HEK293 (cell line): ENCODE measurements at regions not wholly inside any gene's neighbourhood (a gene's known extent, or its start where the extent isn't known, plus 50 kb on each side); places are given as distances from the start of the nearest gene placed in this dataset.

Experiments
- CTCF ChIA-PET: fragments of 350-600 bp; formaldehyde crosslinking; extraction: SDS; loops from one replicate; lab custom pipeline; 2021; ENCODE audit warnings: antibody characterized with exemption; lab: Yijun Ruan, JAX
- POLR2A ChIA-PET: fragments of 300-600 bp; formaldehyde crosslinking; extraction: SDS; loops from one replicate; lab custom pipeline; 2020; ENCODE audit warnings: antibody characterized with exemption, inconsistent platforms; lab: Yijun Ruan, JAX
- H3K27ac ChIP-seq: fragments of 200-500 bp; sonication (Bioruptor generic); 2 replicates; pipeline ENCODE4 v1.5.1; 2014; ENCODE audit warnings: low read depth, low read length, control low read depth, inconsistent platforms; ENCODE audit errors: extremely low read depth
- H3K36me3 ChIP-seq, 2 experiments: fragments of 200-500 bp in 1 of 2; sonication (Bioruptor generic) in 1 of 2; 1 replicate in 1 of 2; 2 replicates in 1 of 2; pipeline ENCODE4 v1.5.1; 2014 to 2017; ENCODE audit warnings: inconsistent platforms in 2 of 2, low read length in 2 of 2; ENCODE audit not compliant: control insufficient read depth in 2 of 2, insufficient read depth in 1 of 2
- H3K4me1 ChIP-seq: fragments of 200-500 bp; sonication (Bioruptor generic); 2 replicates; pipeline ENCODE4 v1.5.1; 2014; ENCODE audit warnings: mild to moderate bottlenecking, low read length, inconsistent platforms; ENCODE audit not compliant: control insufficient read depth, insufficient read depth
- H3K4me3 ChIP-seq: 2 replicates; pipeline ENCODE4 v1.5.1; 2011; ENCODE audit warnings: low read depth, mild to moderate bottlenecking, control low read depth, low read length, moderate library complexity
- H3K9me3 ChIP-seq: fragments of 200-500 bp; sonication (Bioruptor generic); 2 replicates; pipeline ENCODE4 v1.5.1; 2014; ENCODE audit warnings: low read depth, low read length, inconsistent platforms; ENCODE audit not compliant: control insufficient read depth, insufficient read depth
- BCL11A ChIP-seq: fragments of 450-650 bp; formaldehyde crosslinking; IDR thresholded peaks from 2 replicates; pipeline ENCODE4 v1.5.1; 2016; ENCODE audit warnings: low read depth, missing biosample characterization, missing genetic modification characterization
- CTCF ChIP-seq: fragments of 450-650 bp; formaldehyde crosslinking; IDR thresholded peaks from 2 replicates; pipeline ENCODE4 v1.5.1; 2016; ENCODE audit warnings: missing biosample characterization, missing genetic modification characterization
- HOXC10 ChIP-seq: sonication (generic); formaldehyde crosslinking; IDR thresholded peaks from 2 replicates; pipeline ENCODE4 v1.8.1; 2023; ENCODE audit warnings: mild to moderate bottlenecking, missing genetic modification reagents
- SCRT1 ChIP-seq: fragments of 450-650 bp; formaldehyde crosslinking; IDR thresholded peaks from 2 replicates; pipeline ENCODE4 v1.5.1; 2016; ENCODE audit warnings: missing biosample characterization, missing genetic modification characterization, borderline replicate concordance
- SP2 ChIP-seq: fragments of 450-650 bp; formaldehyde crosslinking; IDR thresholded peaks from 2 replicates; pipeline ENCODE4 v1.5.1; 2016; ENCODE audit warnings: missing biosample characterization, missing genetic modification characterization
- TRIM28 ChIP-seq: IDR thresholded peaks from 2 replicates; pipeline ENCODE4 v1.6.1; 2011; ENCODE audit warnings: low read length, control low read depth, borderline replicate concordance
- TSHZ1 ChIP-seq: fragments of 450-650 bp; formaldehyde crosslinking; IDR thresholded peaks from 2 replicates; pipeline ENCODE4 v1.5.1; 2016; ENCODE audit warnings: missing biosample characterization, missing genetic modification characterization, borderline replicate concordance
- ZBTB10 ChIP-seq: fragments of 450-650 bp; formaldehyde crosslinking; IDR thresholded peaks from 2 replicates; pipeline ENCODE4 v1.5.1; 2016; ENCODE audit warnings: missing biosample characterization, missing genetic modification characterization
- ZNF121 ChIP-seq: fragments of 450-650 bp; formaldehyde crosslinking; IDR thresholded peaks from 2 replicates; pipeline ENCODE4 v1.5.1; 2016; ENCODE audit warnings: missing biosample characterization, missing genetic modification characterization
- ZNF16 ChIP-seq: fragments of 450-650 bp; formaldehyde crosslinking; IDR thresholded peaks from 2 replicates; pipeline ENCODE4 v1.5.1; 2016; ENCODE audit warnings: low read depth, missing biosample characterization, missing genetic modification characterization
- ZNF2 ChIP-seq: fragments of 450-650 bp; formaldehyde crosslinking; IDR thresholded peaks from 2 replicates; pipeline ENCODE4 v1.5.1; 2016; ENCODE audit warnings: missing biosample characterization, missing genetic modification characterization
- ZNF202 ChIP-seq: fragments of 450-650 bp; formaldehyde crosslinking; IDR thresholded peaks from 2 replicates; pipeline ENCODE4 v1.5.1; 2016; ENCODE audit warnings: missing biosample characterization, missing genetic modification characterization, borderline replicate concordance
- ZNF335 ChIP-seq: fragments of 450-650 bp; formaldehyde crosslinking; conservative IDR thresholded peaks from 2 replicates; pipeline ENCODE4 v1.5.1; 2016; ENCODE audit warnings: missing biosample characterization, missing genetic modification characterization
- ZNF530 ChIP-seq: fragments of 450-650 bp; formaldehyde crosslinking; IDR thresholded peaks from 2 replicates; pipeline ENCODE4 v1.5.1; 2016; ENCODE audit warnings: low read depth, missing biosample characterization, missing genetic modification characterization
- ZNF610 ChIP-seq: fragments of 450-650 bp; formaldehyde crosslinking; IDR thresholded peaks from 2 replicates; pipeline ENCODE4 v1.5.1; 2016; ENCODE audit warnings: missing biosample characterization, missing genetic modification characterization, borderline replicate concordance
- ZNF701 ChIP-seq: fragments of 450-650 bp; formaldehyde crosslinking; IDR thresholded peaks from 2 replicates; pipeline ENCODE4 v1.5.1; 2016; ENCODE audit warnings: missing biosample characterization, missing genetic modification characterization
- ZNF792 ChIP-seq: fragments of 450-650 bp; formaldehyde crosslinking; IDR thresholded peaks from 2 replicates; pipeline ENCODE4 v1.5.1; 2016; ENCODE audit warnings: missing biosample characterization, missing genetic modification characterization

- POLR2A ChIA-PET = no interaction called here
- no peak overlapping the region for H3K4me3 ChIP-seq
- no peak overlapping the region for H3K27ac ChIP-seq
- CTCF ChIA-PET = interaction anchor here (0.6 kb wide), 1 partner anchor 144 kb away, joined by 6 read pairs; no protein-coding TSS in a partner anchor
- TF ChIP-seq HOXC10 = no peak
- TF ChIP-seq ZNF701 (tag by site-specific recombination) = no peak
- H3K4me1 ChIP-seq = no peaks in the 10 kb centered on the region
- H3K36me3 ChIP-seq = no peaks in the 10 kb centered on the region
- no peaks in the 10 kb centered on the region for H3K9me3 ChIP-seq
Measured at GRCh38 chr18:38909972-38910371, 1344.4 kb upstream of the CELF4 start.

- H3K9me3 ChIP-seq = no peaks in the 10 kb centered on the region
- POLR2A ChIA-PET = no interaction called here
- no peak overlapping the region for H3K4me3 ChIP-seq
- H3K36me3 ChIP-seq = no peaks in the 10 kb centered on the region
- H3K4me1 ChIP-seq = no peaks in the 10 kb centered on the region
- CTCF ChIA-PET = no interaction called here
- no peak for TF ChIP-seq ZNF792
- TF ChIP-seq SCRT1 (tag by site-specific recombination) = no peak
- TF ChIP-seq ZNF610 = no peak
- no peak for TF ChIP-seq ZNF2 (tag by site-specific recombination)
- no peak overlapping the region for H3K27ac ChIP-seq
Measured at GRCh38 chr18:38902796-38903195, 1337.2 kb upstream of the CELF4 start.

GRCh38 chr18:38900445-38900844, 1334.8 kb upstream of the CELF4 start:
- Histone ChIP-seq H3K4me1 (no peaks in the 10 kb centered on the region), H3K36me3 (no peaks in the 10 kb centered on the region), H3K9me3 (no peaks in the 10 kb centered on the region), H3K4me3 (no peak overlapping the region), H3K27ac (no peak overlapping the region)
- ChIA-PET POLR2A (no interaction called here), CTCF (no interaction called here)
- TF ChIP-seq CTCF (tag by site-specific recombination) (no peak), ZNF121 (tag by site-specific recombination) (no peak), TRIM28 (no peak), SP2 (tag by site-specific recombination) (no peak), ZNF335 (tag by site-specific recombination) (no peak), ZNF202 (no peak), BCL11A (no peak), TSHZ1 (tag by site-specific recombination) (no peak), ZNF530 (tag by site-specific recombination) (no peak), ZNF16 (tag by site-specific recombination) (no peak), ZBTB10 (no peak)
